A549 (cell line): ENCODE measurements at regions not wholly inside any gene's neighbourhood (a gene's known extent, or its start where the extent isn't known, plus 50 kb on each side); places are given as distances from the start of the nearest gene placed in this dataset.

Source experiments
- ATAC-seq, 2 experiments: fragments of 200-7000 bp in 1 of 2; fragments of >200 bp in 1 of 2; cut with Nextera tagmentation in 1 of 2; cut with Tn5 transposase in 1 of 2; 3 replicates each; pipeline versions ENCODE4 v1.8.0 to v1.9.1; 2018 to 2020; ENCODE audit warnings: mild to moderate bottlenecking in 1 of 2, moderate library complexity in 1 of 2
- CTCF ChIA-PET: fragments of 300-600 bp; sonication (Branson Sonifier 250); formaldehyde crosslinking; extraction: SDS; loops from one replicate; lab custom pipeline; 2021; ENCODE audit warnings: antibody characterized with exemption, inconsistent platforms; lab: Yijun Ruan, JAX
- POLR2A ChIA-PET: fragments of 350-600 bp; formaldehyde crosslinking; extraction: SDS; loops from one replicate; lab custom pipeline; 2021; ENCODE audit warnings: antibody characterized with exemption, inconsistent platforms; lab: Yijun Ruan, JAX
- DNase-seq, 2 experiments: peaks; one replicate each; pipeline versions ENCODE4 v3.0.0 to v3.0.0-alpha.2; 2011 to 2016; ENCODE audit warnings: low read depth in 1 of 2, low spot score in 1 of 2
- FAIRE-seq: peaks from 2 replicates; lab custom pipeline; 2011; peaks lifted over from hg19 to GRCh38; lab: Jason Lieb, UNC
- H3K27ac ChIP-seq, 2 experiments: fragments of >200 bp; sonication (Bioruptor Twin); formaldehyde crosslinking; 3 replicates each; pipeline ENCODE4 v1.5.1; 2016 to 2017
- H3K4me1 ChIP-seq: fragments of >200 bp; sonication (Bioruptor Twin); formaldehyde crosslinking; 3 replicates; pipeline ENCODE4 v1.6.1; 2016
- H3K4me2 ChIP-seq: fragments of >200 bp; sonication (Bioruptor Twin); formaldehyde crosslinking; 3 replicates; pipeline ENCODE4 v1.6.1; 2016
- H3K4me3 ChIP-seq: fragments of >200 bp; sonication (Bioruptor Twin); formaldehyde crosslinking; 3 replicates; pipeline ENCODE4 v1.5.1; 2016
- H3K9me3 ChIP-seq: fragments of >200 bp; sonication (Bioruptor Twin); formaldehyde crosslinking; 3 replicates; pipeline ENCODE4 v1.6.1; 2016
- BHLHE40 ChIP-seq: IDR thresholded peaks from 2 replicates; pipeline ENCODE4 v1.6.1; 2012; ENCODE audit warnings: low read depth, low read length, inconsistent platforms
- CBX2 ChIP-seq: fragments of 200-600 bp; sonication (generic); IDR thresholded peaks from 2 replicates; pipeline ENCODE4 v1.6.1; 2016; ENCODE audit warnings: low read depth, mild to moderate bottlenecking, borderline replicate concordance
- CEBPB ChIP-seq, 2 experiments: fragments of >200 bp in 1 of 2; sonication (Bioruptor Twin) in 1 of 2; formaldehyde crosslinking in 1 of 2; IDR thresholded peaks; 2 replicates each; pipeline ENCODE4 v1.6.1; 2012 to 2016
- CHD4 ChIP-seq: fragments of 200-600 bp; sonication (generic); IDR thresholded peaks from 2 replicates; pipeline ENCODE4 v1.6.1; 2016; ENCODE audit warnings: antibody characterized with exemption, mild to moderate bottlenecking, borderline replicate concordance
- E2F6 ChIP-seq: IDR thresholded peaks from 2 replicates; pipeline ENCODE4 v1.6.1; 2012; ENCODE audit warnings: low read depth, borderline replicate concordance
- FOSB ChIP-seq: fragments of 250-450 bp; sonication (Bioruptor Pico); IDR thresholded peaks from 2 replicates; pipeline ENCODE4 v1.5.0; 2020; ENCODE audit warnings: mild to moderate bottlenecking, moderate library complexity
- GATA3 ChIP-seq: IDR thresholded peaks from 2 replicates; pipeline ENCODE4 v1.6.1; 2012; ENCODE audit warnings: borderline replicate concordance
- HEYL ChIP-seq: fragments of 250-450 bp; sonication (Bioruptor Pico); IDR thresholded peaks from 2 replicates; pipeline ENCODE4 v1.8.0; 2021; ENCODE audit warnings: mild to moderate bottlenecking, moderate library complexity
- HOXA7 ChIP-seq: fragments of 250-450 bp; sonication (Bioruptor Pico); IDR thresholded peaks from 2 replicates; pipeline ENCODE4 v1.5.0; 2020; ENCODE audit warnings: mild to moderate bottlenecking, moderate library complexity
- HOXB13 ChIP-seq: fragments of 250-450 bp; sonication (Bioruptor Pico); IDR thresholded peaks from 2 replicates; pipeline ENCODE4 v1.5.0; 2020; ENCODE audit warnings: low read depth, mild to moderate bottlenecking, moderate library complexity
- HOXB5 ChIP-seq: fragments of 250-450 bp; sonication (Bioruptor Pico); IDR thresholded peaks from 2 replicates; pipeline ENCODE4 v1.5.0; 2020; ENCODE audit warnings: mild to moderate bottlenecking, moderate library complexity
- MAFK ChIP-seq: fragments of 450-650 bp; IDR thresholded peaks from 2 replicates; pipeline ENCODE4 v1.6.1; 2014; ENCODE audit not compliant: partially characterized antibody
- NFE2L2 ChIP-seq: fragments of 150-350 bp; conservative IDR thresholded peaks from 2 replicates; pipeline ENCODE4 v1.6.1; 2014; ENCODE audit warnings: low read length
- NR3C1 ChIP-seq: fragments of >200 bp; sonication (Bioruptor Twin); formaldehyde crosslinking; IDR thresholded peaks from 3 replicates; pipeline ENCODE4 v1.6.1; 2017
- PBX3 ChIP-seq: IDR thresholded peaks from 2 replicates; pipeline ENCODE4 v1.6.1; 2012
- POLR2A ChIP-seq: IDR thresholded peaks from 2 replicates; pipeline ENCODE4 v1.6.1; 2012; ENCODE audit warnings: mild to moderate bottlenecking, low read length
- POLR2AphosphoS2 ChIP-seq: conservative IDR thresholded peaks from 2 replicates; pipeline ENCODE4 v1.6.1; 2012; ENCODE audit warnings: low read length, improper control_type of control experiment, inconsistent platforms
- REST ChIP-seq: fragments of 200-600 bp; sonication (generic); IDR thresholded peaks from 2 replicates; pipeline ENCODE4 v1.6.1; 2016; ENCODE audit warnings: antibody characterized with exemption, mild to moderate bottlenecking, moderate library complexity
- USF2 ChIP-seq: fragments of 450-650 bp; IDR thresholded peaks from 2 replicates; pipeline ENCODE4 v1.6.1; 2014; ENCODE audit warnings: antibody characterized with exemption
- ZC3H11A ChIP-seq: fragments of 450-650 bp; IDR thresholded peaks from 2 replicates; pipeline ENCODE4 v1.6.1; 2014; ENCODE audit warnings: antibody characterized with exemption, mild to moderate bottlenecking
- ZNF302 ChIP-seq: fragments of 250-450 bp; sonication (Bioruptor Pico); IDR thresholded peaks from 2 replicates; pipeline ENCODE4 v1.9.0; 2021; ENCODE audit warnings: inconsistent platforms, mild to moderate bottlenecking, moderate library complexity
- ZSCAN20 ChIP-seq: fragments of 250-450 bp; sonication (Bioruptor Pico); IDR thresholded peaks from 2 replicates; pipeline ENCODE4 v1.8.0; 2022; ENCODE audit warnings: mild to moderate bottlenecking, moderate library complexity
- WGBS: methylation state at CpG from one replicate; pipeline ENCODE4 v1.1.6; 2017; ENCODE audit errors: missing lambda C conversion rate; 5-methylcytosine and 5-hydroxymethylcytosine counted together

- peaks cover 3% of the 10 kb centered on the region; the same call in 1 of the 3 replicates for H3K9me3 ChIP-seq
- POLR2A ChIA-PET, result no interaction called here
- WGBS, result 97% methylated on average over 1 of the region's 1 CpG
- no peak overlapping the region for H3K4me2 ChIP-seq
- no peak overlapping the region for H3K4me3 ChIP-seq
- H3K27ac ChIP-seq, result no peak overlapping the region
- no peaks in the 10 kb centered on the region for H3K4me1 ChIP-seq
- FAIRE-seq (no peak), ATAC-seq (no peak), DNase-seq (no peak)
- CTCF ChIA-PET, result no interaction called here
- TF ChIP-seq ZC3H11A (no peak), BHLHE40 (no peak), USF2 (no peak), NFE2L2 (no peak), CBX2 (no peak), CHD4 (no peak), ZSCAN20 (CRISPR knock-in tag) (no peak), POLR2A (no peak)
These were observed 180.5 kb upstream of the LMNTD1 start for GRCh38 chr12:25733541-25733940.

DNA sequence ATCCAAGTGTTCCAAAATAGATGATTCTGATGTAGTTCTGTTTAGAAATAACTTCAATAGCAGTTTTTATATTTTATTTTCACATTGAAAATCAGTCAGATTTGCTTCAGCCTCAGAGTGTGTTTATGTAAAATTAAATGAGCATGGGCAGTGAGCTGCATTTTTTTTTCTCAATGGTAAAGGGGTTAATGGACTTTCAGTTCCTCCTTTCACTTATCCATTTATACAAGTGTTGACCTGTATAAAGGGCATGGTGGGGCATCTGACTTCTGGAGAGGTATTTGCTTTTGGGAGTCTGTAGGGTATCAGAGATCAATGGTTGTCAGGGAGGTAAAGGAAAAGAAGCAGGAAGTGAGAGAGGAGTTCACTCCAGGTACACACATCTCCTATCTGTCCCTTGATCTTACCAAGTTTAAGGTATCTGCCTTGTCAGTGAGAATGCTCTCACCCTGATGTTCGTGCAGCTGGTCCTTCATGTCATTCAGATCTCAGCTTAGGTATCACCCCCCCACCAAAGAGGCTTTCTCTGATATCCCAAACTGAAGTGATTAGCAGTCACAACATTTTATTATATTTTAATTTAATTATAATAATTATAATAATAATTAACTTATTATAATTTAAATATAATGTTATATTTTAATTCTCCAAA, 181.6 kb upstream of the LMNTD1 start:
- CTCF ChIA-PET, result no interaction called here
- Histone ChIP-seq H3K4me1 (no peaks in the 10 kb centered on the region), H3K4me3 (no peak overlapping the region), H3K4me2 (no peak overlapping the region), H3K9me3 (peaks cover 3% of the 10 kb centered on the region; the same call in 1 of the 3 replicates), H3K27ac (no peak overlapping the region)
- ATAC-seq, result no peak
- WGBS, result 8% methylated on average over 1 of the region's 1 CpG
- no peak for DNase-seq
- TF ChIP-seq HOXB13 (CRISPR knock-in tag) (no peak), PBX3 (no peak), HEYL (CRISPR knock-in tag) (no peak)
- no peak for FAIRE-seq
- POLR2A ChIA-PET, result no interaction called here

- no peak for ATAC-seq
- 46% methylated on average over 1 of the region's 1 CpG for WGBS
- TF ChIP-seq MAFK (peak; percentile 59), NR3C1 (no peak)
- TF ChIP-seq, all 56 proteins: peak for 1
- no peak overlapping the region for H3K27ac ChIP-seq
- FAIRE-seq (no peak), DNase-seq (no peak)
- H3K4me3 ChIP-seq, result no peak overlapping the region
- H3K4me1 ChIP-seq, result no peaks in the 10 kb centered on the region
- CTCF ChIA-PET, result no interaction called here
- H3K4me2 ChIP-seq, result no peak overlapping the region
- POLR2A ChIA-PET, result no interaction called here
- H3K9me3 ChIP-seq, result peaks cover 3% of the 10 kb centered on the region; the same call in 1 of the 3 replicates
These were observed 187.5 kb upstream of the LMNTD1 start for GRCh38 chr12:25740617-25741016.

- no peak for ATAC-seq
- 70% methylated on average over 1 of the region's 1 CpG for WGBS
- DNase-seq, result no peak
- ChIA-PET CTCF (interaction anchor here (1.2 kb wide), 1 partner anchor 11 kb away, joined by 3 read pairs; no protein-coding TSS in a partner anchor), POLR2A (no interaction called here)
- no peak for FAIRE-seq
- peaks cover 3% of the 10 kb centered on the region; the same call in 1 of the 3 replicates for H3K9me3 ChIP-seq
- TF ChIP-seq USF2, result no peak
- TF ChIP-seq CBX2, result no peak
- no peak for TF ChIP-seq HOXA7
- no peak for TF ChIP-seq FOSB (CRISPR knock-in tag)
- no peak for TF ChIP-seq PBX3
- TF ChIP-seq GATA3, result no peak
- no peak for TF ChIP-seq REST
- no peak for TF ChIP-seq CEBPB (IDR thresholded peaks at IDR 0.05)
- no peak for TF ChIP-seq ZNF302 (CRISPR knock-in tag)
- no peak for TF ChIP-seq NFE2L2
- TF ChIP-seq POLR2AphosphoS2, result no peak
- no peak for TF ChIP-seq HEYL (CRISPR knock-in tag)
- TF ChIP-seq HOXB5 (CRISPR knock-in tag), result no peak
- no peak for TF ChIP-seq E2F6
- TF ChIP-seq, all 56 proteins: peak for 0
- Histone ChIP-seq H3K4me3 (no peak overlapping the region), H3K27ac (no peak overlapping the region), H3K4me1 (no peaks in the 10 kb centered on the region), H3K4me2 (no peak overlapping the region)
These were observed 188.8 kb upstream of the LMNTD1 start for GRCh38 chr12:25741917-25742316.
